Stimulated activated CD4-positive, alpha-beta T cell treated with anti-CD3 and anti-CD28 coated beads, TNF-alpha, amount 100 ng/mL, for 24 hours (primary cell): ENCODE measurements at regions not wholly inside any gene's neighbourhood (a gene's known extent, or its start where the extent isn't known, plus 50 kb on each side); places are given as distances from the start of the nearest gene placed in this dataset.

ENCODE experiments used
- DNase-seq, 3 experiments: peaks; one replicate each; pipeline ENCODE4 v3.0.0-alpha.2; 2020; ENCODE audit warnings: low read depth in 3 of 3

- no peak for DNase-seq
Observed at GRCh38 chr12:67370979-67371378, 101.8 kb downstream of the CAND1 start.

- DNase-seq: no peak
Observed at GRCh38 chr12:67377021-67377420, 107.9 kb downstream of the CAND1 start.

GRCh38 chr12:67377541-67377940 lies 108.4 kb downstream of the CAND1 start:
- no peak for DNase-seq

- no peak for DNase-seq
Observed at GRCh38 chr12:67382241-67382871, 113.2 kb downstream of the CAND1 start.

DNA sequence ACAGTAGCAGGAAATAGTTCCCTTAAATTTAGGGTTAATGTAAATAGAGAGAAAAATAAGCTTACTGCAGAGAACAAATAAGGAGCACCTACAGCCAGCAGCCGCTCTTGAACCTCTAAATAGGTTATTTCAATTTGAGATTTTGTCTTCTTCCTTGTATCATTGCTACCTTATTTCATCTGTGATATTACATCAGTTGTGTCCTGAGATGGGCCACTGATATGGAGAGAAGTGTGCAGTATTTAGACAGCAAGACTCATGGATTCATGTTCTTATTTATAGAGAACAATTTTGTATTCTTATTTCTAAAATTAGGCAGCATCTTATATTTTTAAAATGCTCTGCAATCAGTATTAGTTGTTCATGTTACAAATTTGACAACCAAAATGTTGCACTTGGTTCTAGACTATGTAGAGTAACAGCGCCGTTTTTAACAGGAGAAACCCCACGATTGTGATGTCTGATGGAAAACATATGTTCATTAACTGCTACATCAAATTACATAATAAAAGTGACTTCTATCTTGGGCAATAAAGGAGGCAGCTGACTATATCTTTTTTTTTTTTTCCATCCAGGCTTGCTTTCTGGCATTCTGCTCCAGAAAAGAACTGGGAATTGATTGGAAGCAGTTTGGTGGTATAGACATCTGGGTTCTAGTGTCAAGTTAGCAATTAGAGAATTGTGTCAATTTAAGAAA lies 117.9 kb downstream of the CAND1 start:
- no peak for DNase-seq

DNA sequence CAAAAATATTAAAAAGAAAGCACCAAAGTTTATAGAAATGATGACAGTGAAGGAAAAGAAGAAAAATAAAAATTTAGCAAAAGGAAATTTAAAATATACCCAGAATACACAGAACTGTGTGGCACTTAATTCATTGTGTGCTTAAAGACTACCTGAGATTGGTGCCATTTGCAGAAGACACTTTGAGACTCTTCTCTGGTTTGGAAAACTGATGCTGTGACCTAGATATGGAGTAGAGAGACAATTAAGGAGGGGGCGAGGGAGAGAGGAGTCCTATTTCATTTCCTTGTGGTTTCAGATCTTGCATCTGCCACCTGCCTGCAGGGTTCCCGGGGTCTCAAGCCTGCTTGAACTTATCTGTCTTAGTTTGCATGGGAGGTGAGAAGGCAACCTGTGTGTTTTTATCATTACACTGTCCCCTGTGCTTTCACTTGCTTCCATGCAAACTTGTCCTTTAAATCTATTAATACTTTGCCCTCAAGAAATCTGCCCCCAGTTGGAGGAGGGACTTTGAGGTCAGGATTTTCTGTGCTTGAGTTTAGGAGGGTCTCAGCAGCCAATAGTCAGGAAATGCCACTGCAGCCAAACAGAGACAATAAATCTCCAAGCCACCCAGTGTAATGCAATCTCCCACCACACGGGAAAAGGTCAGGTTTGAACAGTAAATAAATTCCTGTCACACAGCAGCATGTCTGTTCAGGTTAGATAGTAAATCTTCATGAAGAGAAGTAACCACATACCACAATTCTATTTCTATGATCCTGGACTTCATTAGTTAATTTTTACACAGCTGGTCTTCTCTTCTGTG lies 119.4 kb downstream of the CAND1 start:
- DNase-seq: no peak

GRCh38 chr12:67390273-67390672 lies 121.1 kb downstream of the CAND1 start:
- DNase-seq: no peak

DNA sequence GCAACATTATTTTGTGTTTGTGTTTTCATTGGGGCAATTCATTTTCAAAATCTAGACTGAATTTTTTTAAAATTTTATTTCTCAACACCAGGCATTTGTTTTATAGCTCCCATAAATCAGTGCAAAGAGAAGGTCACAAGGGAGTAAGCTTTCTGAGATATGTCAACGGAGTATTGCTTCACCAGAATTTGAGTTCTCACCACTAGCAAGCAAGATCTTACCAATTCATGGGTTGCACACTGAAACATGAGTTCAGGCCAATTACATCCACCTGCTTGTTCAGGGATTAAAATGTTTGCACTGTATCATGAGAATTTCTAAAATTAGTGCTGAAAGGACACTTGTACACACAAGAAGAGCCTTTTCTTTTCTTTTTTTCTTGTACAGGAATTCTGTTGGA lies 121.9 kb downstream of the CAND1 start:
- DNase-seq: no peak

- no peak for DNase-seq
Observed at GRCh38 chr12:67391656-67392055, 122.5 kb downstream of the CAND1 start.

- no peak for DNase-seq
Observed at GRCh38 chr12:67394550-67394949, 125.4 kb downstream of the CAND1 start.

DNA sequence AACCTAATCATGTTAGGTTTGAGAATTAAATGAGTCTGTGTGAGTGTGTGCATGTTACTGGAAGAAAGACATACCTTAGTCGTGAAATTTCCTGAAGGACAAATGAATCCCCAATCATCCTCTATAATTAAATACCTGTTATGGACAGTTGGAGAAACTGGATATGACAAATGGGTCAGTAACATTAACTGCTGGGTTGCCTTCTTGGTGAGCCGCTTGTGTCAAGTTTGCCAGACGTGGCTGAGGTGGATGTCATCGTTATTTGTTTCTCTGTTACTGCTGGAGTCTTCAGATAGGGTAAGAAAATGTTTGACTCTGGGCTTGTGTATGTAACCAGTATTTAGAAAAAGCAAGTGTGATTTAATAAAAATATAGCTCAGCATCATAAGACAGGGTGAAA lies 131.6 kb downstream of the CAND1 start:
- no peak for DNase-seq

DNA sequence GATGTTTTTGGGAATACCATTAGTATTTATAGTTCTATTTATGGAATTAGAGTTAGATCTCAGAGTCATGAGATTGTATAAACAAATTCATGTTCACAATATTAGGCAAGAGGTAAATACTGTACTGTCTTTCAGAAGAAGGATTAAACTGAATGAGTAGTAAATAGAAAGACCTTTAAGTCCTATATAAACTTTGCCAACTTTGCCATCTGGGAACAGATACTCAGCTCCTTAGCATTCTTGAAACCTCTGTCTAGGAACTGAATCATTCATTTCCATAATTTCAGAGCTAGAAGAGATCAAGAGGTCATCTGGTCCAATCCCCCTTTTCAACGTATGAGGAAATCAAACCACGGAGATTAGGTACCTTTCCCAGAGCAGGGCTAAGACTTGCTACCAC lies 141.1 kb downstream of the CAND1 start:
- no peak for DNase-seq

DNA sequence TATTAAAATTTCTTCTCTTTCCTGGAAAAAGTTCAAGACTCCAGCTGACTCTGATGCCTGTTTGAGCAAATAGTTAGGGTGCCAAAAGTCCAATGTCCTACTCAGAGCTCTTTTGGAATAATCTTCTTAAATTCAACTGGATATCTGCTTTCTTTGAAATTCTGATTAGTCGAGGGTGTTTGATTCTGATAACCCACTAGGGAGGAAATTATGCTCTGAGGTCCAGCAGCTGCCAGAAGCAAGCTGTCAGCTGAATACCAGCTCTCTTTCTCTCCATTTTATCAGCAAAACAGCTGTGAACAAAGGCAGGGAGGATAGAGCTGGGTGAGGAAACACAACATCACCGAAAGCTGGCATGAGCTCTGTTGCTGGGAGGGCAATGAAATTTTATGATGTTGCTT lies 141.5 kb downstream of the CAND1 start:
- no peak for DNase-seq

DNA sequence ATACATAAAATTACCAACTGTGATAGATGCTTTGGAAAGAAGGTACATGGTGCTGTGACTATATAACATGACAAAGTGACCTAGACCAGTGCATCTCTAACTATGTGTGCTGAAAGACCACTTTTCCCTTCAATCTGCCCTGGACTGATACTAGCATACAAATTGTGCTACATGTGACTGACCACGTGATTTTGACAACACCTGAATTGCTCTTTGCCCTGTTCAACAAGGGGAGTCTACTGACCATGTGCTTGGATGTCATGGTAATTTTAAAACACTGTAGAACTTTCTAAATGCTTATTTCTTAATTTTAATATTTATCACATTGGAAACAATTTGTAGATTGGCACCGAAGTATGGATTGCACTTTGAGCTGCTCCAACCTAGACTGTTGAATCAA lies 142.4 kb downstream of the CAND1 start:
- no peak for DNase-seq

- DNase-seq: no peak
Observed at GRCh38 chr12:67413577-67413976, 144.4 kb downstream of the CAND1 start.

- no peak for DNase-seq
Observed at GRCh38 chr12:67414011-67414715, 145.0 kb downstream of the CAND1 start.

GRCh38 chr12:67415473-67415872 lies 146.3 kb downstream of the CAND1 start:
- no peak for DNase-seq

DNA sequence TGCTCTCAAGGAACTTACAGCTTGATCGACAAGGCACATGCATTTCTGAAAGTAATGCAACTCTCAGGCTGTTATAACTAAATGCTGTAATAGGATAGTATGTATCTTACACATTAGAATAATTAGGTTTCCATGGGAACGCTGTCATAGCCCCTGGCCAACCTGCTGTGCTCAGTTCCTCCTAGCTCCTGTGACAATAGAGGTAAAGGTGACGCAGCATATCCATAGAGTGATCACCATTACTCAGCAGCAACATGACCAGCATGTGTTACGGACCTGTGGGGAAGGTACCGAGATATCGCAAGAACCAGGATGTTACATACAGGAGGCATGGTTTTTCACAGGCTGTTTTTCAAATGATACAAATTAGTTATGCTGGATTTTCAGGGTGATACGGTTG lies 150.7 kb downstream of the CAND1 start:
- no peak for DNase-seq

DNA sequence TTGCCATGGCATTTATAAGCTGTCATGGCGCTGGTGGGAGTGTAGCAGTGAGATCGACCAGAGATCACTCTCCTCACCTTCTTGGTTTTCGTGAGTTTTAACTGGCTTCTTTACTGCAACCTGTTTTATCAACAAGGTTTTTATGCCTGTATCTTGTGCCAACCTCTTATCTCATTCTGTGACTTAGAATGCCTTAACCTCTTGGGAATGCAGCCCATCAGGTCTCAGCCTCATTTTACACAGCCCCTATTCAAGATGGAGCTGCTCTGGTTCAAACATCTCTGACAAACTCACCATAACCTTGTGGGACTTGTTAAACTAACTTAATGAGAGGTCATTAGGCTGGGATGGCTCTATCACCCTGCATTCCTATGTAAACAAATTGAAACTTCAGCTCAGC lies 151.3 kb downstream of the CAND1 start:
- DNase-seq: no peak

DNA sequence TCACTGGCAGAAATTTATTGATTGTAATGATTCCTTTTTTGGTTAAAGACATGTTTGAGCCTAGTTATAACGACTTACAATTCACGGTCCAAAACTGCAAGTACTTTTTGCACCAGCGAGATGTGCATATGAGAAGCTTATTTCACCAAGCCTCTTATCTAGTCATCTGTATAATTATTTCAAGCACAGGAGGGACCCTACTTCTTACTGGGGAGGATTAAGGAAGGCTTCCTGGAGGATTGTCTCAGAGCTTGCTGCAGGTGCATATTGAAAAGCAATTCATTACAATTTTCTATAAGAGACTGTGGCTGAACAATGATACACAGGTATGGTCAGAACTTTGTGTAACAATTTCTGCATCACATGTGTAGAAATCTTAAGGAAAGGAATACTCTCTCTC lies 152.9 kb downstream of the CAND1 start:
- DNase-seq: no peak

DNA sequence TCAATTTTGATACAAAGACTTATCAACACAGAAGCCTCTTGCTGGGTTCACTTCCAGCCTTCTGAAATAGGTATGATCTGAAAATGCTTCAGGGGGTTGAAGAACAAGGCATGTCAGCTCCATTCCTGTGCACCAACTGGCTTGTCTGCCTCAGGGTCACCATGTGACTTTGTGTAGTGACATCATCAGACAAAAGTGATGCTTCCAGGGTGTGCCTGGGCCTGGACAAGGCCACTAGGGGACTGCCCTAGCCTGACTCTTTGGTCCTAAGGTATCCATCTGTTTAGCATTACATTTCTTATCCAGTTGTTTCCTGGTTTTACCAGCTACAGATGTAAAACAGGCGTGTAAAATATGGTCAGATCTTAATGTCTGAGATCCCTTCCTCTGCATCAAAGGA lies 155.6 kb downstream of the CAND1 start:
- no peak for DNase-seq

- no peak for DNase-seq
Observed at GRCh38 chr12:67425394-67425793, 156.2 kb downstream of the CAND1 start.
